ENCODE measurements at regions not wholly inside any gene's neighbourhood (a gene's known extent, or its start where the extent isn't known, plus 50 kb on each side); places are given as distances from the start of the nearest gene placed in this dataset.

DNA sequence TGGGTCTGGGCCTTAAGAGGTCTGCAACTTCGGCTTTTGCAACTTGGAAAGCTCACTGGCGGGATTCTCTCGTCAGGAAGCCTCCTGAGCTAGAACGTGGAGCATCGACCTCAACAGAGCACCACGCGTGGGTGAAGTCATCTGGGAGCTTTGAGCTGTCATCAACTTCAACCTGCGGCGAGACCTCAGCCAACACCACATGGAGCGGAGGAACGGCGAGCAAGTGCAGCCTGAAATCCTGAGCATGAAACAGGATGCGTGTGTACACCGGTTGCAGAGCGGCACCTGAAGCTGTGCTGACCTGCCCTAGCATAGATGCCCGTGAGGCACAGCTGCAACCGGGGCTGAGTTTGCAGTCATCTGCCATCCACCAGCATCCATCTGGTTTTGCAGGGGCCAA, 295.7 kb upstream of the SHH start:
- TF ChIP-seq, protein P1, sequence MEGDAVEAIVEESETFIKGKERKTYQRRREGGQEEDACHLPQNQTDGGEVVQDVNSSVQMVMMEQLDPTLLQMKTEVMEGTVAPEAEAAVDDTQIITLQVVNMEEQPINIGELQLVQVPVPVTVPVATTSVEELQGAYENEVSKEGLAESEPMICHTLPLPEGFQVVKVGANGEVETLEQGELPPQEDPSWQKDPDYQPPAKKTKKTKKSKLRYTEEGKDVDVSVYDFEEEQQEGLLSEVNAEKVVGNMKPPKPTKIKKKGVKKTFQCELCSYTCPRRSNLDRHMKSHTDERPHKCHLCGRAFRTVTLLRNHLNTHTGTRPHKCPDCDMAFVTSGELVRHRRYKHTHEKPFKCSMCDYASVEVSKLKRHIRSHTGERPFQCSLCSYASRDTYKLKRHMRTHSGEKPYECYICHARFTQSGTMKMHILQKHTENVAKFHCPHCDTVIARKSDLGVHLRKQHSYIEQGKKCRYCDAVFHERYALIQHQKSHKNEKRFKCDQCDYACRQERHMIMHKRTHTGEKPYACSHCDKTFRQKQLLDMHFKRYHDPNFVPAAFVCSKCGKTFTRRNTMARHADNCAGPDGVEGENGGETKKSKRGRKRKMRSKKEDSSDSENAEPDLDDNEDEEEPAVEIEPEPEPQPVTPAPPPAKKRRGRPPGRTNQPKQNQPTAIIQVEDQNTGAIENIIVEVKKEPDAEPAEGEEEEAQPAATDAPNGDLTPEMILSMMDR (IDR thresholded peaks at IDR 0.05; ENCODE audit: unreplicated experiment) = no peak
- Mint-ChIP-seq H3K27me3 (ENCODE audit: insufficient read depth, unreplicated experiment) (peaks cover 28% of the 10 kb centered on the region), H3K36me3 (ENCODE audit: insufficient read depth, unreplicated experiment) (no peaks in the 10 kb centered on the region), H3K9me3 (ENCODE audit: unreplicated experiment) (no peaks in the 10 kb centered on the region), H3K27ac (ENCODE audit: low read depth, unreplicated experiment) (no peak overlapping the region), H3K4me1 (ENCODE audit: insufficient read depth, unreplicated experiment) (no peaks in the 10 kb centered on the region), H3K4me3 (ENCODE audit: unreplicated experiment) (no peak overlapping the region)
- no peak for DNase-seq (ENCODE audit: unreplicated experiment)
- ChIA-PET POLR2A (no interaction called here), CTCF (no interaction called here)
- intact Hi-C loops (cut with micrococcal nuclease) = no loop called here
- BruUV-seq (replicated peaks) = no TSS peak

DNA sequence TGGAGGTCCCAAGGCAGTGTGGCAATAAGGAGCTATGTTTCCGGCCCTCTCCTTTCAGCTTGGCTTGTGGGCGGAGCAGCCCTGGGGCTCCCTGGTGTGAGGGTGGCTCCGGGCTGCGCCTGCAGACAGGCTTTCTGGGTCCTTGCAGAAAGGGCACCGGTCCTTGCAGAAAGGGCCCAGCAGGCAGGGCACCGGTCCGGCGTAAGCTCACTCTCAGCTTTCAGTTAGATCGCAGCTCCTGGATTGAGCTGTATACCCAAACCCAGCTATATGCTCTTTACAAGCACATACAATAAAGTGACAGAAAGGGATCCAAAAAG, 293.8 kb upstream of the SHH start:
- POLR2A ChIA-PET = interaction anchor here (0.6 kb wide), 1 partner anchor 154 kb away, joined by 3 read pairs; no protein-coding TSS in a partner anchor

DNA sequence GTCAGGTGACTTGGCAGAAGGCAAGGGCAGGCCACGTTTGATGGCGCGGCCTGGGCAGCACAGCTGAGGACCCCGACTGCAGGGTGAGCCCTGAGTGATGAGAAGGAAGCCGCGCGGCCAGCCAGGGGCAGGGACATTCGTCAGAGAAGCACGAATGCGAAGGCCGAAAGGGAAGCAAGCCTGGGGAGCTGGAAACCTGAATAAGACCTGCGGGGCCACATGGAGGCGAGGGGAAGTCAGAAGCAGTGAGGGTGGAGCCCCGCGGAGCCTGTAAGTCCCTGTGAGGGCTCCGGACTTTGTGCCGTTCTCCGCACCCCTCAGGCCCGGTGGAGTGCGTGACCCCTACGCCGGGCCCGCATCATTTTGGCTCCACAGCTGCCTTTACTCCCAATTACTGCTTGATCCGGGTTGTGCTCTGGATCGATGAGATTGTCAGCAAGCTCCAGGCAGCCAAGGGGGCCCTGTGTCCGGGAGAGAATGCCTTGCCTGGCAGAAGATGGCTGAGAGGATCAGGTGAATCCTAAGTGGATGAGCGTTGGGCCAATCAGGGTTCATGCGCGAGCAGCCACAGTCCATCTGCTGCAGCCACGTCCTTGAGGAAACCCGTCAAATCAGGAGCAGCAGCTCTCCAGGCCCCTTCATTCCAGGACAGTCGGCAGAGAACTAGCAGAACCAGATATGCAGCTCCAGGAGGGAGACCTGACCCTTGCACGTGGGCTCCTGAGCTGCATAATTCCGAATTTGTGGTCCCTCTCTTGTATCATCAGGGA, 293.3 kb upstream of the SHH start:
- Mint-ChIP-seq H3K4me1 (ENCODE audit: insufficient read depth, unreplicated experiment) (no peaks in the 10 kb centered on the region), H3K4me3 (ENCODE audit: unreplicated experiment) (no peak overlapping the region), H3K36me3 (ENCODE audit: insufficient read depth, unreplicated experiment) (no peaks in the 10 kb centered on the region), H3K27me3 (ENCODE audit: insufficient read depth, unreplicated experiment) (peaks cover 28% of the 10 kb centered on the region), H3K9me3 (ENCODE audit: unreplicated experiment) (no peaks in the 10 kb centered on the region), H3K27ac (ENCODE audit: low read depth, unreplicated experiment) (no peak overlapping the region)
- intact Hi-C loops (cut with micrococcal nuclease) = no loop called here
- CTCF ChIA-PET = interaction anchor here (0.5 to 0.7 kb wide), 3 partner anchors 14 to 69 kb away, joined by 3 read pairs; no protein-coding TSS in a partner anchor
- TF ChIP-seq, protein P1 (IDR thresholded peaks at IDR 0.05; ENCODE audit: unreplicated experiment) = no peak
- DNase-seq (ENCODE audit: unreplicated experiment) = no peak
- BruUV-seq (replicated peaks) = no TSS peak
- POLR2A ChIA-PET = no interaction called here

More for the DNA sequence above, 293.8 kb upstream of the SHH start:
- intact Hi-C loops (cut with micrococcal nuclease) = no loop called here
- no peak for DNase-seq (ENCODE audit: unreplicated experiment)
- Mint-ChIP-seq H3K4me3 (ENCODE audit: unreplicated experiment) (no peak overlapping the region), H3K27ac (ENCODE audit: low read depth, unreplicated experiment) (no peak overlapping the region), H3K36me3 (ENCODE audit: insufficient read depth, unreplicated experiment) (no peaks in the 10 kb centered on the region), H3K9me3 (ENCODE audit: unreplicated experiment) (no peaks in the 10 kb centered on the region), H3K4me1 (ENCODE audit: insufficient read depth, unreplicated experiment) (no peaks in the 10 kb centered on the region), H3K27me3 (ENCODE audit: insufficient read depth, unreplicated experiment) (peaks cover 28% of the 10 kb centered on the region)
- no TSS peak for BruUV-seq (replicated peaks)
- TF ChIP-seq, protein P1 (IDR thresholded peaks at IDR 0.05; ENCODE audit: unreplicated experiment) = no peak
- CTCF ChIA-PET = interaction anchor here (0.5 to 0.7 kb wide), 2 partner anchors 13 to 69 kb away, joined by 3 read pairs; no protein-coding TSS in a partner anchor

DNA sequence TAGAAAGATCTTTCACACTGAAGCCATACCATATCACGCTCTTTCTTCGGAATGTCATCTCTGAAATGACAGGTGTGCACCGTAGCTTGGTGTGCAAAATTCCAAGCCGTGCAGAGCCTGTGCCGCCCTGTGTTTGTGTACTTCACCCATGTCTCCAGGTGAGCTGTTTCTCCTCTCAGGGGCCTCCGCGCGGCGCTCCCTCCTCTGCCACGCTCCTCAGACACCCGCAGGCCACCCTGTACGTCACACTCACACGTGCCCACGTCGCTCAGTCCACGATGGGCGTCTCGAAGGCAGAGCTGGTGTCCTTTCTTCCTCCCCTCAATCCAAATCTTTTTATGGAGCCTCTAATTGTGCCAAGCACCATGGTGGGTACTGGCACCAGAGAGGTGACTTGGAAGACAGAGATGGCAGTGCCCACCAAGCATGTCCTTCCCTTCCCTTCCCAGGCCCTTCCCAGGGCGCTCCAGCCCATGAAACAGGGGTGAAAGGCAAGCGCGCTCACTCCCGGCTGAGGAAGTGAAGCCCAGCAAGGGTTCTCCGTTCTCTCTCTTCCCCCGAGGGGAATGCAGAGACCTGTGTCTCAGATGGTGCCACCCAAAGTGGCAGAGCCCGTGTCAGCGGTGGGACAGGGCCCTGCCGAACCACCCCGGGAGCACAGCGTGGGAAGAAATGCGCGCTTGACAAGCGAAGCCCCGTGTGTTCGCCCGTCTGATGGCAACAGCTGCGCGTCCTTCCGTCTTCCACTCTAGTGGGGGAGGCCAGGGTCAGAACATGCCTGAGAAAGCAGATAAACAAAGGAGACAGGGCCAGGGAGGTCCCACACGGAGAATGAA, 292.5 kb upstream of the SHH start:
- POLR2A ChIA-PET = no interaction called here
- no TSS peak for BruUV-seq (replicated peaks)
- intact Hi-C loops (cut with micrococcal nuclease) = no loop called here
- Mint-ChIP-seq H3K4me3 (ENCODE audit: unreplicated experiment) (no peak overlapping the region), H3K27ac (ENCODE audit: low read depth, unreplicated experiment) (no peak overlapping the region), H3K27me3 (ENCODE audit: insufficient read depth, unreplicated experiment) (peaks cover 21% of the 10 kb centered on the region), H3K36me3 (ENCODE audit: insufficient read depth, unreplicated experiment) (no peaks in the 10 kb centered on the region), H3K9me3 (ENCODE audit: unreplicated experiment) (no peaks in the 10 kb centered on the region), H3K4me1 (ENCODE audit: insufficient read depth, unreplicated experiment) (no peaks in the 10 kb centered on the region)
- TF ChIP-seq, protein P1 (IDR thresholded peaks at IDR 0.05; ENCODE audit: unreplicated experiment) = no peak
- CTCF ChIA-PET = interaction anchor here (0.7 kb wide), 1 partner anchor 58 kb away, joined by 3 read pairs; no protein-coding TSS in a partner anchor
- DNase-seq (ENCODE audit: unreplicated experiment) = no peak

All from MCF 10A (cell line).